ENCODE measurements at regions not wholly inside any gene's neighbourhood (a gene's known extent, or its start where the extent isn't known, plus 50 kb on each side); places are given as distances from the start of the nearest gene placed in this dataset.

- no peak overlapping the region for H3K27ac ChIP-seq (ENCODE audit: low read depth in 1 of 2, low read length in 2 of 2)
- DNase-seq (ENCODE audit: low spot score): no peak
- H3K4me3 ChIP-seq (ENCODE audit: low read depth in 1 of 3, low read length in 3 of 3): no peak overlapping the region
- no peaks in the 10 kb centered on the region for H3K4me1 ChIP-seq (ENCODE audit: control insufficient read depth in 4 of 4, insufficient read depth in 4 of 4, low read length in 3 of 4)
- no peaks in the 10 kb centered on the region for H3K36me3 ChIP-seq (ENCODE audit: control insufficient read depth in 4 of 4, insufficient read depth in 3 of 4, low read depth in 1 of 4, low read length in 3 of 4)
- no peak overlapping the region for H3K9ac ChIP-seq (ENCODE audit: low read depth in 1 of 2, low read length in 2 of 2)
- 96% methylated on average over 2 of the region's 2 CpGs for WGBS
- no peaks in the 10 kb centered on the region for H3K27me3 ChIP-seq (ENCODE audit: control insufficient read depth in 4 of 4, insufficient read depth in 4 of 4, low read length in 3 of 4)
- TF ChIP-seq RXRA (IDR thresholded peaks at IDR 0.05) (no peak), ZBTB33 (IDR thresholded peaks at IDR 0.05) (no peak), MAX (IDR thresholded peaks at IDR 0.05) (no peak), NR2F2 (IDR thresholded peaks at IDR 0.05) (no peak), YY1 (IDR thresholded peaks at IDR 0.05) (no peak), FOXA1 (IDR thresholded peaks at IDR 0.05) (no peak), EGR1 (IDR thresholded peaks at IDR 0.05; ENCODE audit: low read depth in 2 of 2) (no peak), REST (IDR thresholded peaks at IDR 0.05) (no peak), RAD21 (IDR thresholded peaks at IDR 0.05) (no peak), ATF3 (IDR thresholded peaks at IDR 0.05) (no peak), CTCF (IDR thresholded peaks at IDR 0.05; ENCODE audit: low read depth, low read length, missing input control) (no peak), SP1 (IDR thresholded peaks at IDR 0.05) (no peak), GABPA (IDR thresholded peaks at IDR 0.05 in 1 of 2, conservative IDR thresholded peaks at IDR 0.05 in 1 of 2) (no peak), TAF1 (conservative IDR thresholded peaks at IDR 0.05) (no peak), FOXA2 (IDR thresholded peaks at IDR 0.05) (no peak), HNF4G (IDR thresholded peaks at IDR 0.05) (no peak), JUND (IDR thresholded peaks at IDR 0.05) (no peak)
- no peaks in the 10 kb centered on the region for H3K9me3 ChIP-seq (ENCODE audit: control insufficient read depth in 4 of 4, low read length in 3 of 4)
These were observed 219.9 kb upstream of the RAB6C start for GRCh38 chr2:129759472-129760010.

Measured in liver (tissue), 8 donors.